ENCODE measurements at regions not wholly inside any gene's neighbourhood (a gene's known extent, or its start where the extent isn't known, plus 50 kb on each side); places are given as distances from the start of the nearest gene placed in this dataset.

DNA sequence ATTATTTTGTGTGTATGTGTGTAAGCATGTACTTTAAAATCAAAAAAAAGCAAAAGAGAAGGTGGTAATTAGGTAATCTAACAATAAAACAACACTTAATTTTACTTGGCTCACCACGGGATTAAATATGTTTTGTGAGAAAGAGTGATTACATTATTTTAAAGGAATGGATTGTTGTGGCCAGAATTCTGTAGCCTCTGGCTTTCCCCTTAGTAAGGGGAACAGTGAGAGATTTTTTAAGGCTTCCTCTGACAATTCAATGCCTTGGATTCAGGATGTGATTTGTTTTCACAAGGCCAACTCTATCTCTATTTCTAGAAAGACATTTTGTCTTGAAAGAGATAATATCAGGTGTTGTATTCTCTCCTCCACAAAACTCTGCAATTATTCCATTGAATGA is 560.3 kb upstream of the CDH8 start:
- H3K27me3 ChIP-seq (ENCODE audit: insufficient read depth, low read depth, severe bottlenecking) = peaks cover 7% of the 10 kb centered on the region
- TF ChIP-seq, protein P1, sequence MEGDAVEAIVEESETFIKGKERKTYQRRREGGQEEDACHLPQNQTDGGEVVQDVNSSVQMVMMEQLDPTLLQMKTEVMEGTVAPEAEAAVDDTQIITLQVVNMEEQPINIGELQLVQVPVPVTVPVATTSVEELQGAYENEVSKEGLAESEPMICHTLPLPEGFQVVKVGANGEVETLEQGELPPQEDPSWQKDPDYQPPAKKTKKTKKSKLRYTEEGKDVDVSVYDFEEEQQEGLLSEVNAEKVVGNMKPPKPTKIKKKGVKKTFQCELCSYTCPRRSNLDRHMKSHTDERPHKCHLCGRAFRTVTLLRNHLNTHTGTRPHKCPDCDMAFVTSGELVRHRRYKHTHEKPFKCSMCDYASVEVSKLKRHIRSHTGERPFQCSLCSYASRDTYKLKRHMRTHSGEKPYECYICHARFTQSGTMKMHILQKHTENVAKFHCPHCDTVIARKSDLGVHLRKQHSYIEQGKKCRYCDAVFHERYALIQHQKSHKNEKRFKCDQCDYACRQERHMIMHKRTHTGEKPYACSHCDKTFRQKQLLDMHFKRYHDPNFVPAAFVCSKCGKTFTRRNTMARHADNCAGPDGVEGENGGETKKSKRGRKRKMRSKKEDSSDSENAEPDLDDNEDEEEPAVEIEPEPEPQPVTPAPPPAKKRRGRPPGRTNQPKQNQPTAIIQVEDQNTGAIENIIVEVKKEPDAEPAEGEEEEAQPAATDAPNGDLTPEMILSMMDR (IDR thresholded peaks at IDR 0.05; ENCODE audit: low read depth, low read length) = no peak
- no peak overlapping the region for H3K27ac ChIP-seq
- no peak overlapping the region for H3K4me3 ChIP-seq (ENCODE audit: low read depth, low read length)
- H3K36me3 ChIP-seq = no peaks in the 10 kb centered on the region
- DNase-seq = no peak
- H3K9me3 ChIP-seq (ENCODE audit: severe bottlenecking) = no peaks in the 10 kb centered on the region

DNA sequence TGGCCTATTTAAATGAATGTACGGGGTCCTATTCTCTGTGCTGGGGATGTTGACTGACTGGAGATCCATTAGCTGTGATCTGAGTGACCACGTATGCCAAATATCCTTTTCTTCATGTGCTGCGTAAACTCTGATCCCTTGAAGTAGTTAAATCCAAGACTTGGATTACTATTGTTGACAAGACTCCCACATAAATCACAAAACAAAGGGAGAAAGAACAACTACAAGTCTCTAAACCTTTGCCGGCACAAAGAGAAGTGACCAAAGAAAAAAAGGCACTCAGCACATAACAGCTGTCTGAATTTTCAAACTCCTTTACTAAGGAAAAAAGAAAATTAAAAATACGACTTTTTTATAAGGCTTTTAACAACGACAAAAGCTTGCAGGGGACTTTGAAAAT is 559.9 kb upstream of the CDH8 start:
- Histone ChIP-seq H3K4me3 (ENCODE audit: low read depth, low read length) (no peak overlapping the region), H3K9me3 (ENCODE audit: severe bottlenecking) (no peaks in the 10 kb centered on the region), H3K27me3 (ENCODE audit: insufficient read depth, low read depth, severe bottlenecking) (peaks cover 9% of the 10 kb centered on the region), H3K27ac (no peak overlapping the region), H3K36me3 (no peaks in the 10 kb centered on the region)
- DNase-seq = no peak
- TF ChIP-seq, protein P1 (IDR thresholded peaks at IDR 0.05; ENCODE audit: low read depth, low read length) = no peak

DNA sequence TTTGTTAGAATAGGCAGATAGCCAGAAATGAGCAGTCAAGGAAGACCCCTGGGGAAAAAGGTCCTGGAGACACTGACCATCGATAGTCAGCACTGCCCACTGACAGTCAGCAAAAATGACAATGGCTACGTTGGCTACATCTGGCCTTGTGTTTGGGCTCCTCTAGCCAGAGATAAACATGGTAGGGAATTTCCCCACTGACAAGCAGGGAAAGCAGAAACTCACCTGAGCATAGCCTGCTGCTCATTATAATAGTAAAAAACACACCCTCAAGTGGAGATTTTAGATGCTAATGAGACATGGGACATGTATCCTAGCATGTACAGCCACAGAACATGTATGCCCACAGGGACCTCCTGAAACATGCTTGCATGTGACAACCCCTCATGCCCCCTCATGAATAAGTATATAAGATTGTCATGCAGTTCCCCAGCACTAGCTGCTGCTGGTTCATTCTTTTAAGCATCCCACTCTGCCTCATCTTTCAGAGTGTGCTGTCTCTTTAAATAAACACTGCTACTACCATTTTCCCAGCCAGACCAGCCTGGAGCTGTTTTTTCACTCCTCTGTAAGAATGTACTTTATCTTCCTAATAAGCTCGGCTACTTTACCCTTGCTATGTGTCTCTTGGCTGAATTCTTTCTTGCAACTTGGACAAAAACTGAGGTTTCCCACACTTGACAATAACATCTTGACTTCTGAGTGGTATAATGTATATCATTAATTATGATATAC is 550.1 kb upstream of the CDH8 start:
- peaks cover 23% of the 10 kb centered on the region for H3K27me3 ChIP-seq (ENCODE audit: insufficient read depth, low read depth, severe bottlenecking)
- no peaks in the 10 kb centered on the region for H3K9me3 ChIP-seq (ENCODE audit: severe bottlenecking)
- H3K4me3 ChIP-seq (ENCODE audit: low read depth, low read length) = no peak overlapping the region
- no peak for DNase-seq
- TF ChIP-seq, protein P1 (IDR thresholded peaks at IDR 0.05; ENCODE audit: low read depth, low read length) = no peak
- H3K27ac ChIP-seq = no peak overlapping the region
- H3K36me3 ChIP-seq = no peaks in the 10 kb centered on the region

DNA sequence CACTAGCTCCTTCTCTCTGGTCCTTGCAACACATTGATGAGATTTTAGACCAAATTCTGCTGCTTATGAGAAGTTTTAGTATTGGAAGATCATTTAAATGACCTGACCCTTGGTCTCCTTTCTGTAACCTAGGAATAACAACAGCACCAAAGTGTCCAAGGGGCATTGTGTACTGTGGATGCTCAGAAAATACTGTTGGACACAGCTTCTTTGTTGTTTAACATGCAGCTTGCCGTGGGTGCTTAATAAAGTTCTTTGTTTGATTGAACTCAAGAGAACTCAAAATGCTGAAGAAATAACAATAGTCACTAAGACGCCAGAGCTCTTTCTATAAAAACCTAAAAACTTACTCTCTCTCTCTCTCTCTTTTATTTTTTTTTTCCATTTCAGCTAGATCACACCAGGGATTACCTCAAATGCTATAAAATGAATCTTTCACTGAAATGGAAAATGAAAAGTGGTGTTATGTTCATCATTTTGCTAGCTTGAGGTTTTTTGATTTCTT is 548.9 kb upstream of the CDH8 start:
- H3K4me3 ChIP-seq (ENCODE audit: low read depth, low read length) = no peak overlapping the region
- no peaks in the 10 kb centered on the region for H3K36me3 ChIP-seq
- TF ChIP-seq, protein P1 (IDR thresholded peaks at IDR 0.05; ENCODE audit: low read depth, low read length) = no peak
- H3K27ac ChIP-seq = no peak overlapping the region
- peaks cover 27% of the 10 kb centered on the region for H3K27me3 ChIP-seq (ENCODE audit: insufficient read depth, low read depth, severe bottlenecking)
- no peaks in the 10 kb centered on the region for H3K9me3 ChIP-seq (ENCODE audit: severe bottlenecking)
- no peak for DNase-seq

DNA sequence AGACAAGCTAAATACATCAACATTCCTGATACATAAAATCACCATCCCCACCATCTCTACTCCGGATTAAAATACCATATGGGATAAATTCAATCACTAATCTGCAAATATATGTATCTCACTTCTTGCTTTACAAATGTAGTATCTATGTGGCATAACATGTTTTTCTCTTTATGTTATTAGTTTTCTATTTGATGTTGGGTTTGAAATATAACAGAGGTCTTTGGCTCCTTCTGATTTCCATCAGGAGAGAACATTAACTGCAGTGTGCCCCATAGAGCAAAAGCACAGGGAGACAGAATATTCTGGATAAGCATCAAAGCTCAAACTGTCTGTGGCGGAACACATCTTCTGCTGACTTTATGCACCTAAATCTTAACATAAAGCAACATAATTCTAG is 547.2 kb upstream of the CDH8 start:
- Histone ChIP-seq H3K9me3 (ENCODE audit: severe bottlenecking) (no peaks in the 10 kb centered on the region), H3K27me3 (ENCODE audit: insufficient read depth, low read depth, severe bottlenecking) (peaks cover 30% of the 10 kb centered on the region), H3K27ac (no peak overlapping the region), H3K36me3 (no peaks in the 10 kb centered on the region), H3K4me3 (ENCODE audit: low read depth, low read length) (no peak overlapping the region)
- TF ChIP-seq, protein P1 (IDR thresholded peaks at IDR 0.05; ENCODE audit: low read depth, low read length) = no peak
- no peak for DNase-seq

DNA sequence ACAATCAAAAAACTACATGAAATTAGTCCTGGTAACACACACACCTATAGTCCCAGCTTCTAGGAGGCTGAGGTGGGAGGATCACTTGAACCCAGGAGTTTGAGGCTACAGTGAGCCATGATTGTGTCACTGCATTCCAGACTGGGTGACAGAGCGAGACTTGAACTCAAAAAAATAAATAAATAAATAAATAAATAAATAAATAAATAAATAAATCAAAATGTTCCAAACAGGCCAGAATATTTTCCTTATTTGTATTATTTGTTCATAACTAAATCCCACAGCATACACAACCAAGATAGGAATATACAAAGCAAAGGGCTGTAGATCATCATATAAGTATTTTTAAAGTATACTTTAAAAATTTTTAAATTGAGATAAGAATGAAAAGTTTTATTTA is 537.2 kb upstream of the CDH8 start:
- TF ChIP-seq, protein P1 (IDR thresholded peaks at IDR 0.05; ENCODE audit: low read depth, low read length) = no peak
- no peaks in the 10 kb centered on the region for H3K9me3 ChIP-seq (ENCODE audit: severe bottlenecking)
- H3K4me3 ChIP-seq (ENCODE audit: low read depth, low read length) = no peak overlapping the region
- H3K27ac ChIP-seq = no peak overlapping the region
- DNase-seq = no peak
- H3K27me3 ChIP-seq (ENCODE audit: insufficient read depth, low read depth, severe bottlenecking) = peaks cover 27% of the 10 kb centered on the region
- no peaks in the 10 kb centered on the region for H3K36me3 ChIP-seq
